NCI-H2196 treated with DMSO at 0.1 percent for 48 hours (cell line): ENCODE measurements at regions not wholly inside any gene's neighbourhood (a gene's known extent, or its start where the extent isn't known, plus 50 kb on each side); places are given as distances from the start of the nearest gene placed in this dataset.

Experiments used
- DNase-seq: peaks from one replicate; lab custom pipeline; 2025; ENCODE audit not compliant: unreplicated experiment; lab: John Stamatoyannopoulos, UW

DNA sequence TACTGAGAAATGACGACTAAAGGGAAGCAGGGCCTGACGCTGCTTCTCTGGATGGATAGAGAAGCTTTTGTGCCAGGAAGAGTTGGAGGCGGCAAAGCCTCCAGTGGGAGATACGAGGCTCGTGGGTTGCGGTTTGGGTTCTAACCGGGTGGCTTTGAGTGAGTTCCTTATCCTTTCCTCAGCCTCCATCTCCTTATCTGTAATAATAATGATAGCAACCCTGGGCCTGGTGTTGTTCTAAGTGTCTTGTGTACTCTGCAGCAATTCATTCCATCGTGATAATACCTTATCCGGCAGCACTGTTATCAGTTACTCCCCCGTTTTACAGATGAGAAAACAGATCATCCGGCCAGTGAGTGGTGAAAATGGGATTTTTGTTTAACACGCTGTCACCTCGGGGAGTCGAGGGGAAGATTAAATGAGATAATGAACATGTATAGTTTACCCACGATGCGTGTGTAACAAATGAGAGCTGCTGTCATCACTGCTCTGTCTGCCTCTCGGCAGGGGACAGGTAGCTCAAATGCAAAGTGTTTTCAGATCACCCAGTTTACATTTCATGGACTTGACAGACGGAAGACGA is 52.0 kb upstream of the LHX1 start:
- DNase-seq = no peak

DNA sequence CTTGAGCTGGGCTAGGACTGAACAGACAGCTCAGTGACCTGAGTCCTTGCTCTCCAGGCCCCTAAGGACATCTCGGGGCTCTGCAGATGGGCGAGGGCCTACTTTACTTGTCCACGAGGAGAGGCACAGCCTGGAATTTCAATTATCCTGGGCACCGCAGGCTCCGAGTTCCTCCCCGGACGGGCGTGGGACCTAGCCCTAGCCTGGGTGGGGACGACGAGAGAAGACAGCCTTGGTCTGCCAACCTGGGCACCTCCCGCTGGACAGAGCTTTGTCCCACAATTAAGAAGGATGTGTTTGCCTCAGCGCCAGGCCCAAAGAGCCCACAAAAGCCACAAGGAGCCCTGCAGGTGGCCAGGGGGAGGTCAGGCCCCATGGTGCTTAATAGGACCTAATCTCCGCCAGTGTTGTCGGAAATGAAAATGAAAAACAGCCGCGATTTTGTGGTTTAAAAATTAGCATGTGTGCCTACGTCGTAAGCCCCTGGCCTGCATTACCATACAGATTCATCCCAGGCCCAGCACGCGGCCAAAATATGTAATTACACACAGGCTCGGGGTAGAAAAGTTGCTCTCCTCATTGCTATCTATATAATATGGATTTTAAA is 51.4 kb upstream of the LHX1 start:
- no peak for DNase-seq
